Cardiac fibroblast (primary cell): ENCODE measurements at regions not wholly inside any gene's neighbourhood (a gene's known extent, or its start where the extent isn't known, plus 50 kb on each side); places are given as distances from the start of the nearest gene placed in this dataset.
"Not testable (repeated sequence)": the region's sequence is repeated elsewhere in the genome, so short reads cannot be mapped to it uniquely, and the experiment has no call there.

Source experiments
- DNase-seq, 2 donors: peaks; one replicate each; pipeline versions ENCODE4 v3.0.0 to v3.0.0-alpha.2; 2010; ENCODE audit warnings: low read depth in 2 of 2
- H3K4me3 ChIP-seq, 2 donors: replicated peaks in 1 of 2; 1 replicate in 1 of 2; 2 replicates in 1 of 2; pipeline ENCODE4 v1.5.1; 2011; ENCODE audit warnings: low read depth in 2 of 2, low read length in 2 of 2, mild to moderate bottlenecking in 2 of 2, moderate library complexity in 1 of 2
- TF ChIP-seq, protein P1 (sequence below): IDR thresholded peaks from one replicate; pipeline ENCODE4 v1.5.1; 2011; ENCODE audit warnings: low read depth, mild to moderate bottlenecking, low read length, inconsistent platforms

- H3K4me3 ChIP-seq = no peak overlapping the region
- TF ChIP-seq, protein P1, sequence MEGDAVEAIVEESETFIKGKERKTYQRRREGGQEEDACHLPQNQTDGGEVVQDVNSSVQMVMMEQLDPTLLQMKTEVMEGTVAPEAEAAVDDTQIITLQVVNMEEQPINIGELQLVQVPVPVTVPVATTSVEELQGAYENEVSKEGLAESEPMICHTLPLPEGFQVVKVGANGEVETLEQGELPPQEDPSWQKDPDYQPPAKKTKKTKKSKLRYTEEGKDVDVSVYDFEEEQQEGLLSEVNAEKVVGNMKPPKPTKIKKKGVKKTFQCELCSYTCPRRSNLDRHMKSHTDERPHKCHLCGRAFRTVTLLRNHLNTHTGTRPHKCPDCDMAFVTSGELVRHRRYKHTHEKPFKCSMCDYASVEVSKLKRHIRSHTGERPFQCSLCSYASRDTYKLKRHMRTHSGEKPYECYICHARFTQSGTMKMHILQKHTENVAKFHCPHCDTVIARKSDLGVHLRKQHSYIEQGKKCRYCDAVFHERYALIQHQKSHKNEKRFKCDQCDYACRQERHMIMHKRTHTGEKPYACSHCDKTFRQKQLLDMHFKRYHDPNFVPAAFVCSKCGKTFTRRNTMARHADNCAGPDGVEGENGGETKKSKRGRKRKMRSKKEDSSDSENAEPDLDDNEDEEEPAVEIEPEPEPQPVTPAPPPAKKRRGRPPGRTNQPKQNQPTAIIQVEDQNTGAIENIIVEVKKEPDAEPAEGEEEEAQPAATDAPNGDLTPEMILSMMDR = no peak
Measured at GRCh38 chr2:107525406-107525805, 301.3 kb upstream of the RGPD4 start.

GRCh38 chr2:107529146-107529545, 297.5 kb upstream of the RGPD4 start:
- H3K4me3 ChIP-seq = no peak overlapping the region
- peak; percentile 6 to 67 for DNase-seq
- TF ChIP-seq, protein P1 = no peak

More at GRCh38 chr2:107525406-107525805, 301.3 kb upstream of the RGPD4 start:
- DNase-seq = peak; percentile 74 to 88

GRCh38 chr2:107530046-107530445, 296.6 kb upstream of the RGPD4 start:
- TF ChIP-seq, protein P1 = no peak
- no peak overlapping the region for H3K4me3 ChIP-seq
- DNase-seq = no peak

GRCh38 chr2:107534926-107535325, 291.8 kb upstream of the RGPD4 start:
- DNase-seq = no peak
- no peak overlapping the region for H3K4me3 ChIP-seq
- TF ChIP-seq, protein P1 = no peak

DNA sequence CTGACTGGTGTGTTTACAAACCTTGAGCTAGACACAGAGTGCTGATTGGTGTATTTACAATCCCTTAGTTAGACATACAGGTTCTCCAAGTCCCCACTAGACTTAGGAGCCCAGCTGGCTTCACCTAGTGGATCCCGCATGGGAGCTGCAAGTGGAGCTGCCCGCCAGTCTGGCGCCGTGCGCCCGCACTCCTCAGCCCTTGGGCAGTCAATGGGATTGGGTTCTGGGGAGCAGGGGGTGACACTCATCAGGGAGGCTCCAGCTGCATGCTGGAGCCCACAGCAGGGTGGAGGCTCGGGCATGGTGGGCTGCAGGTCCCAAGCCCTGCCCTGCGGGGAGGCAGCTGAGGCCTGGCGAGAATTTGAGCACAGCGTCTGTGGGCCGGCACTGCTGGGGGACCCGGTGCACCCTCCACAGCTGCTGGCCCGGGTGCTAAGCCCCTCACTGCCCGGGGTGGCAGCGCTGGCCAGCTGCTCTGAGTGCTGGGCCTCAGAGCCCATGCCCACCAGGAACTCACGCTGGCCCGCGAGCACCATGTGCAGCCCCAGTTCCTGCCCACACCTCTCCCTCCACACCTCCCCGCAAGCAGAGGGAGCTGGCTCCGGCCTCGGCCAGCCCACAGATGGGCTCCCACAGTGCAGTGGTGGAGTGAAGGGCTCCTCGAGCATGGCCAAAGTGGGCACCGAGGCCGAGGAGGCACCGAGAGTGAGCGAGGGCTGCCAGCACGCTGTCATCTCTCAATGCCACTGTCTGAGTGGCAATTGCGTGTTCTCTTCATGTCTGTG, 290.6 kb upstream of the RGPD4 start:
- not testable (repeated sequence) for DNase-seq

DNA sequence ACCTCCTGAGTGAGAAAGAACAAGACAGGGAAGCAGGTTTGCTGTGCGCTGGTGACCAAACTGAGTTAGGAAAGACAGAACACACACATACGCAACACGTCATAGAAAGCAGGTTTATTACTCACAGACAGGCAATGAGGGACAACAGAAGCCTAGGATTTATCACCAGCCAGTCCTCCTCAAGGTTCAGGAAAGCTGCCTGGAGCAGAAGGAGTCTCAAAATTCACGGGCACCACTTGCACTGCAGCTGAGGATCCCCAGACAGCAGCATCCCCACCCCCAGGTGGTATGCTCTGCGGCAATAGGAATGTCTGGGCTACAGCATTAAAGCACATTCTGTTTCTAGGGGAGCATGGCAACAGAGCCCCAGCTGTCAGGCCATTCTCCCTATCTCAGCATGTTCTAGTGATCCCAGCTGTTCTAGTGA, 284.4 kb upstream of the RGPD4 start:
- no peak for DNase-seq
- TF ChIP-seq, protein P1 = no peak

More for the DNA sequence above, 290.6 kb upstream of the RGPD4 start:
- H3K4me3 ChIP-seq = not testable (repeated sequence)

GRCh38 chr2:107543793-107544192, 282.9 kb upstream of the RGPD4 start:
- no peak for DNase-seq
- TF ChIP-seq, protein P1 = no peak
- H3K4me3 ChIP-seq = no peak overlapping the region

More for the DNA sequence above, 284.4 kb upstream of the RGPD4 start:
- no peak overlapping the region for H3K4me3 ChIP-seq
